GM12878 (cell line): ENCODE measurements at regions not wholly inside any gene's neighbourhood (a gene's known extent, or its start where the extent isn't known, plus 50 kb on each side); places are given as distances from the start of the nearest gene placed in this dataset.

Source experiments
- ATAC-seq: fragments of 200-7000 bp; cut with Tn5 transposase; 3 replicates; pipeline ENCODE4 v1.9.1; 2020; ENCODE audit warnings: mild to moderate bottlenecking, moderate library complexity
- BruUV-seq: library from RNA; stranded (reverse); fragments of 400-500 nt; replicated peaks from 2 replicates; lab custom pipeline; 2021; lab: Mats Ljungman, UMichigan
- CTCF ChIA-PET: fragments of 300-600 bp; sonication (Branson Sonifier 250); formaldehyde crosslinking; extraction: SDS; loops from one replicate; lab custom pipeline; 2021; ENCODE audit warnings: inconsistent platforms; lab: Yijun Ruan, JAX
- POLR2A ChIA-PET: fragments of 350-600 bp; formaldehyde crosslinking; extraction: SDS; loops from one replicate; lab custom pipeline; 2021; ENCODE audit warnings: inconsistent platforms; lab: Charles Lee
- RAD21 ChIA-PET: fragments of 300-600 bp; sonication (Branson Sonifier 250); formaldehyde crosslinking; loops from one replicate; lab custom pipeline; 2023; ENCODE audit warnings: antibody characterized with exemption; ENCODE audit not compliant: unreplicated experiment; lab: Charles Lee
- SMC1A ChIA-PET: fragments of 300-600 bp; sonication (Branson Sonifier 250); formaldehyde crosslinking; loops from one replicate; lab custom pipeline; 2023; ENCODE audit not compliant: unreplicated experiment, uncharacterized antibody; lab: Charles Lee
- DNase-seq: peaks from one replicate; pipeline ENCODE4 v3.0.0-alpha.2; 2011; ENCODE audit warnings: low read depth, low spot score
- FAIRE-seq: peaks from 3 replicates; lab custom pipeline; 2011; peaks lifted over from hg19 to GRCh38; lab: Jason Lieb, UNC
- H2AFZ ChIP-seq: 2 replicates; pipeline ENCODE4 v1.6.0; 2011; ENCODE audit warnings: low read depth, low read length, control low read depth; ENCODE audit not compliant: control insufficient read depth
- H3K27ac ChIP-seq: 2 replicates; pipeline ENCODE4 v1.5.1; 2011; ENCODE audit warnings: control low read depth; ENCODE audit not compliant: control insufficient read depth, insufficient read depth
- H3K27me3 ChIP-seq, 2 experiments: replicated peaks in 1 of 2; 2 replicates each; pipeline versions ENCODE4 v1.6.0 to v1.6.1; 2011; ENCODE audit warnings: low read length in 1 of 2; ENCODE audit not compliant: control insufficient read depth in 2 of 2, insufficient read depth in 2 of 2
- H3K36me3 ChIP-seq, 2 experiments: 2 replicates each; pipeline ENCODE4 v1.5.1; 2011; ENCODE audit warnings: low read length in 1 of 2; ENCODE audit not compliant: control insufficient read depth in 2 of 2, insufficient read depth in 2 of 2
- H3K4me1 ChIP-seq: 2 replicates; pipeline ENCODE4 v1.6.1; 2011; ENCODE audit warnings: mild to moderate bottlenecking, low read length, moderate library complexity, mixed read lengths; ENCODE audit not compliant: control insufficient read depth, insufficient read depth
- H3K4me2 ChIP-seq: 2 replicates; pipeline ENCODE4 v1.6.0; 2011; ENCODE audit warnings: control low read depth; ENCODE audit not compliant: control insufficient read depth, insufficient read depth
- H3K4me3 ChIP-seq: fragments of 200-600 bp; sonication (generic); 2 replicates; pipeline ENCODE4 v1.5.1; 2016
- H3K79me2 ChIP-seq: 2 replicates; pipeline ENCODE4 v1.6.0; 2011; ENCODE audit warnings: low read length; ENCODE audit not compliant: control insufficient read depth, insufficient read depth
- H3K9ac ChIP-seq: 2 replicates; pipeline ENCODE4 v1.8.0; 2011; ENCODE audit warnings: low read length, control low read depth, mixed read lengths; ENCODE audit not compliant: control insufficient read depth, insufficient read depth
- H3K9me3 ChIP-seq: replicated peaks from 3 replicates; pipeline ENCODE4 v1.5.1; 2011; ENCODE audit warnings: mild to moderate bottlenecking, low read length; ENCODE audit not compliant: control insufficient read depth, insufficient read depth
- H4K20me1 ChIP-seq: 2 replicates; pipeline ENCODE4 v1.6.0; 2011; ENCODE audit not compliant: control insufficient read depth, insufficient read depth
- BCL11A ChIP-seq: IDR thresholded peaks from 2 replicates; pipeline ENCODE4 v1.6.1; 2011; ENCODE audit warnings: low read depth, low read length
- CEBPZ ChIP-seq: fragments of 150-350 bp; IDR thresholded peaks from 2 replicates; pipeline ENCODE4 v1.6.1; 2016; ENCODE audit warnings: low read depth, low read length
- CHD2 ChIP-seq: IDR thresholded peaks from 2 replicates; pipeline ENCODE4 v1.6.1; 2011; ENCODE audit warnings: low read depth, low read length, improper control_type of control experiment, borderline replicate concordance
- HCFC1 ChIP-seq: fragments of 150-350 bp; IDR thresholded peaks from 2 replicates; pipeline ENCODE4 v1.6.1; 2014; ENCODE audit warnings: low read length
- JUNB ChIP-seq: IDR thresholded peaks from 2 replicates; pipeline ENCODE4 v1.6.1; 2016; ENCODE audit warnings: antibody characterized with exemption, mild to moderate bottlenecking
- MEF2B ChIP-seq: fragments of 450-650 bp; IDR thresholded peaks from 2 replicates; pipeline ENCODE4 v1.6.1; 2018; ENCODE audit warnings: mild to moderate bottlenecking, moderate library complexity; ENCODE audit not compliant: partially characterized antibody, poor library complexity, severe bottlenecking
- MYC ChIP-seq: IDR thresholded peaks from 2 replicates; pipeline ENCODE4 v1.6.1; 2011; ENCODE audit warnings: mild to moderate bottlenecking, low read length, moderate library complexity, inconsistent platforms; ENCODE audit not compliant: insufficient read depth, insufficient replicate concordance, insufficient read length, severe bottlenecking
- NRF1 ChIP-seq: conservative IDR thresholded peaks from 2 replicates; pipeline ENCODE4 v1.6.1; 2011; ENCODE audit warnings: mild to moderate bottlenecking, low read depth, low read length, improper control_type of control experiment
- SMARCA5 ChIP-seq: fragments of 450-650 bp; IDR thresholded peaks from 2 replicates; pipeline ENCODE4 v1.6.1; 2017; ENCODE audit warnings: mild to moderate bottlenecking
- SREBF1 ChIP-seq: IDR thresholded peaks from 2 replicates; pipeline ENCODE4 v1.6.1; 2012; ENCODE audit warnings: mild to moderate bottlenecking, low read length
- USF1 ChIP-seq: IDR thresholded peaks from 2 replicates; pipeline ENCODE4 v1.6.1; 2011; ENCODE audit warnings: borderline replicate concordance, low read depth, mild to moderate bottlenecking, moderate library complexity, mixed read lengths, low read length; ENCODE audit not compliant: insufficient read depth; ENCODE audit errors: extremely low read length
- ZBED1 ChIP-seq: IDR thresholded peaks from 2 replicates; pipeline ENCODE4 v1.6.1; 2016; ENCODE audit warnings: borderline replicate concordance
- WGBS: methylation state at CpG from one replicate; pipeline ENCODE4 v1.1.6; 2016; ENCODE audit warnings: low lambda C conversion rate; ENCODE audit not compliant: insufficient replicate concordance, insufficient coverage; ENCODE audit errors: missing lambda C conversion rate; 5-methylcytosine and 5-hydroxymethylcytosine counted together
- in situ Hi-C: fragments of 300-500 bp; cut with MboI; formaldehyde crosslinking; loops from 9 replicates; pipeline ENCODE4 v1.14.3; 2018; ENCODE audit warnings: mixed read lengths
- intact Hi-C: fragments of 100-400 bp; cut with micrococcal nuclease; formaldehyde crosslinking; loops from one replicate; pipeline ENCODE4 v1.14.2; 2022; ENCODE audit not compliant: unreplicated experiment
- TF ChIP-seq, protein P1 (sequence below): fragments of 450-650 bp; IDR thresholded peaks from 2 replicates; pipeline ENCODE4 v1.6.1; 2017; ENCODE audit warnings: low read depth, mild to moderate bottlenecking, moderate library complexity

- Histone ChIP-seq H3K9me3 (no peaks in the 10 kb centered on the region), H3K9ac (no peak overlapping the region), H3K4me3 (no peak overlapping the region), H3K79me2 (no peaks in the 10 kb centered on the region), H3K36me3 (no peaks in the 10 kb centered on the region), H4K20me1 (no peaks in the 10 kb centered on the region), H3K4me1 (no peaks in the 10 kb centered on the region), H3K27ac (no peak overlapping the region), H3K4me2 (no peak overlapping the region), H3K27me3 (no peaks in the 10 kb centered on the region), H2AFZ (no peak overlapping the region)
- WGBS, result 34% methylated on average over 9 of the region's 9 CpGs
- TF ChIP-seq JUNB (no peak), SREBF1 (no peak), ZBED1 (no peak), CEBPZ (no peak), NRF1 (no peak), MYC (no peak), SMARCA5 (no peak), HCFC1 (no peak), CHD2 (no peak), MEF2B (no peak), USF1 (no peak), BCL11A (no peak)
- TF ChIP-seq, protein P1, sequence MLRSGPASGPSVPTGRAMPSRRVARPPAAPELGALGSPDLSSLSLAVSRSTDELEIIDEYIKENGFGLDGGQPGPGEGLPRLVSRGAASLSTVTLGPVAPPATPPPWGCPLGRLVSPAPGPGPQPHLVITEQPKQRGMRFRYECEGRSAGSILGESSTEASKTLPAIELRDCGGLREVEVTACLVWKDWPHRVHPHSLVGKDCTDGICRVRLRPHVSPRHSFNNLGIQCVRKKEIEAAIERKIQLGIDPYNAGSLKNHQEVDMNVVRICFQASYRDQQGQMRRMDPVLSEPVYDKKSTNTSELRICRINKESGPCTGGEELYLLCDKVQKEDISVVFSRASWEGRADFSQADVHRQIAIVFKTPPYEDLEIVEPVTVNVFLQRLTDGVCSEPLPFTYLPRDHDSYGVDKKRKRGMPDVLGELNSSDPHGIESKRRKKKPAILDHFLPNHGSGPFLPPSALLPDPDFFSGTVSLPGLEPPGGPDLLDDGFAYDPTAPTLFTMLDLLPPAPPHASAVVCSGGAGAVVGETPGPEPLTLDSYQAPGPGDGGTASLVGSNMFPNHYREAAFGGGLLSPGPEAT, result no peak
- intact Hi-C loops, result no loop called here
- no TSS peak for BruUV-seq
- in situ Hi-C loops, result no loop called here
- ChIA-PET SMC1A (no interaction called here), POLR2A (no interaction called here), RAD21 (no interaction called here), CTCF (no interaction called here)
- ATAC-seq (no peak), DNase-seq (no peak), FAIRE-seq (no peak)
Measured at GRCh38 chr16:88195911-88196465, 186.8 kb upstream of the ZNF469 start.
